Natural killer cell treated with Interleukin-12 subunit alpha and Interleukin-12 subunit beta and Interleukin-15 and Interleukin-18, amount 100 ng/mL, for 72 hours (primary cell): ENCODE measurements at regions not wholly inside any gene's neighbourhood (a gene's known extent, or its start where the extent isn't known, plus 50 kb on each side); places are given as distances from the start of the nearest gene placed in this dataset.
A peak's percentile ranks its signal among the peaks of the same experiment; 100 is the strongest.
"Not testable (repeated sequence)": the region's sequence is repeated elsewhere in the genome, so short reads cannot be mapped to it uniquely, and the experiment has no call there.

ENCODE experiments used
- ATAC-seq, 2 donors: fragments of 150-1000 bp; cut with Tn5 transposase in 1 of 2; sonication (Bioruptor Pico), chemical (Tn5 transposase) in 1 of 2; 2 replicates each; pipeline ENCODE4 v1.10.0; 2021
- DNase-seq: peaks from one replicate; pipeline ENCODE4 v3.0.0; 2022; ENCODE audit warnings: low spot score
- H3K27ac Mint-ChIP-seq, 2 donors: 1 replicate in 1 of 2; 2 replicates in 1 of 2; pipeline ENCODE4 v1.8.0; 2022; ENCODE audit warnings: mixed read lengths in 2 of 2, mild to moderate bottlenecking in 1 of 2, moderate library complexity in 1 of 2
- H3K27me3 Mint-ChIP-seq, 2 donors: 1 replicate in 1 of 2; 2 replicates in 1 of 2; pipeline ENCODE4 v1.8.0; 2022; ENCODE audit warnings: mixed read lengths in 2 of 2
- H3K36me3 Mint-ChIP-seq: one replicate; pipeline ENCODE4 v1.8.0; 2022; ENCODE audit warnings: mixed read lengths
- H3K4me1 Mint-ChIP-seq, 2 donors: 1 replicate in 1 of 2; 2 replicates in 1 of 2; pipeline ENCODE4 v1.8.0; 2022; ENCODE audit warnings: low read depth in 2 of 2, mixed read lengths in 2 of 2, mild to moderate bottlenecking in 1 of 2
- H3K4me3 Mint-ChIP-seq: one replicate; pipeline ENCODE4 v1.8.0; 2022; ENCODE audit warnings: mixed read lengths
- H3K9me3 Mint-ChIP-seq: 2 replicates; pipeline ENCODE4 v1.8.0; 2022; ENCODE audit warnings: mixed read lengths

- Mint-ChIP-seq H3K4me3 (no peak overlapping the region), H3K27me3 (peaks cover 0 to 6% of the 10 kb centered on the region in 2 donors), H3K9me3 (peaks cover 6% of the 10 kb centered on the region), H3K4me1 (no peaks in the 10 kb centered on the region), H3K36me3 (no peaks in the 10 kb centered on the region), H3K27ac (no peak overlapping the region)
- ATAC-seq (peak in 1 of 2 donors; percentile 11), DNase-seq (no peak)
Measured at GRCh38 chr2:14952400-14952963, 320.0 kb downstream of the LRATD1 start.

DNA sequence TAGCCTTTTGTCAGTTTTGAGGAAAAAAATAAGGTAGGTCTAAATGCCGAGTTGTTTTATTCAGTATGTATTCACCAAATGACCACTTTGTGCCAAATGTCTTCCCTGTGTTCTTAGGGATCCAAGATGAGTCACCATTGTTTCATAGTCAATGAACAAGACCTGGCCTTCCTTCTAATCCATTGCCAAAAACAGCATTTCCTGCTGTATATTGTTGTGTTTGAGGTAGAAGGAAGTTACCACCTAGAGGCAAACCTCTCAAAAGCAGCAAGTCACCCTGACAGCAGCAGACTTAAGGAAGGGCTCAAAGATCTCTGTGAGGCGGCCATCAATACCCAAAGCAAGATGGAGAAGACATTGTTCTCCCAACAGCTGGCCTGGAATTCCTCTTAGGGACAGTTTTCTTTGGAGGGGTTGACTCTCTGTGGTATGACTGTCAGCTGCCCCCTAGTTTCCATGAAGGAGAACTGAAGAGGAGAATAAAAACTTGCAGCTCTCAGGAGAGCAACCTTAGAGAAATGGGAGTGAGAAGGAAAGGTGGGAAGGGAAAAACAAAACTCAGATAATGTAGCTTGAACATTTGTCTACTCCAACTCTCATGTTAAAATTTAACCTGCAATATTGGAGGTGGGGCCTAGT lies 328.3 kb downstream of the LRATD1 start:
- H3K36me3 Mint-ChIP-seq: no peaks in the 10 kb centered on the region
- H3K9me3 Mint-ChIP-seq: peaks cover 8% of the 10 kb centered on the region
- H3K4me3 Mint-ChIP-seq: no peak overlapping the region
- H3K27ac Mint-ChIP-seq: no peak overlapping the region
- ATAC-seq: no peak
- no peaks in the 10 kb centered on the region for H3K4me1 Mint-ChIP-seq
- peaks cover 0 to 6% of the 10 kb centered on the region in 2 donors for H3K27me3 Mint-ChIP-seq
- no peak for DNase-seq

GRCh38 chr2:14967729-14968128 lies 335.2 kb downstream of the LRATD1 start:
- peaks cover 2 to 4% of the 10 kb centered on the region in 2 donors for H3K27me3 Mint-ChIP-seq
- no peak overlapping the region for H3K27ac Mint-ChIP-seq
- no peak for DNase-seq
- ATAC-seq: no peak
- H3K4me3 Mint-ChIP-seq: no peak overlapping the region
- H3K9me3 Mint-ChIP-seq: peaks cover 3% of the 10 kb centered on the region
- no peaks in the 10 kb centered on the region for H3K4me1 Mint-ChIP-seq
- H3K36me3 Mint-ChIP-seq: no peaks in the 10 kb centered on the region

- no peak overlapping the region for H3K27ac Mint-ChIP-seq
- peaks cover 4 to 16% of the 10 kb centered on the region in 2 donors for H3K27me3 Mint-ChIP-seq
- no peaks in the 10 kb centered on the region for H3K4me1 Mint-ChIP-seq
- H3K9me3 Mint-ChIP-seq: peaks cover 6% of the 10 kb centered on the region
- no peaks in the 10 kb centered on the region for H3K36me3 Mint-ChIP-seq
- no peak overlapping the region for H3K4me3 Mint-ChIP-seq
- ATAC-seq (no peak), DNase-seq (no peak)
Measured at GRCh38 chr2:14975381-14975780, 342.9 kb downstream of the LRATD1 start.

- no peak overlapping the region for H3K27ac Mint-ChIP-seq
- H3K36me3 Mint-ChIP-seq: no peaks in the 10 kb centered on the region
- ATAC-seq (no peak), DNase-seq (no peak)
- peaks cover 4 to 13% of the 10 kb centered on the region in 2 donors for H3K27me3 Mint-ChIP-seq
- no peaks in the 10 kb centered on the region for H3K4me1 Mint-ChIP-seq
- H3K9me3 Mint-ChIP-seq: peaks cover 4% of the 10 kb centered on the region
- H3K4me3 Mint-ChIP-seq: no peak overlapping the region
Measured at GRCh38 chr2:14977021-14977420, 344.5 kb downstream of the LRATD1 start.

DNA sequence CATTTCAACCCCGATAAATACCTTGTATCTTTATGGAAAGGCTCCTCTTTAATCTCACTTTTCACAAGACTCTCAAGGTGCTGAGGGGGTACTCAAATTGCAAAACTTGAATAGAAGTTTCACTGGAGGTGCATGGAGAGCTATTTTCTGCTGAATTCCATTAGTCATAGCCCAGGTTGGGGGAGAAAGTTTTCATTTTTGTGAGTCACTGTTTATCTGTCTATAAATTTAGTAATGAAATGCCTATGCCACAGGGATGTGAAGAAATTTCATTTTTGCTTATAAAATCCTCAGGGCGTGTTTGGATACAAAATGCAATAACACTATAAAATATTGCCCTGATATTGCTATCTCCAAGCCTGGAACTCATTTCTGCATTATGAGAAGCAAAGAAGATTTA lies 346.3 kb downstream of the LRATD1 start:
- H3K4me3 Mint-ChIP-seq: no peak overlapping the region
- no peak for ATAC-seq
- no peaks in the 10 kb centered on the region for H3K4me1 Mint-ChIP-seq
- no peak overlapping the region for H3K27ac Mint-ChIP-seq
- peaks cover 4% of the 10 kb centered on the region for H3K9me3 Mint-ChIP-seq
- DNase-seq: no peak
- H3K36me3 Mint-ChIP-seq: no peaks in the 10 kb centered on the region
- H3K27me3 Mint-ChIP-seq: peaks cover 4 to 21% of the 10 kb centered on the region in 2 donors

DNA sequence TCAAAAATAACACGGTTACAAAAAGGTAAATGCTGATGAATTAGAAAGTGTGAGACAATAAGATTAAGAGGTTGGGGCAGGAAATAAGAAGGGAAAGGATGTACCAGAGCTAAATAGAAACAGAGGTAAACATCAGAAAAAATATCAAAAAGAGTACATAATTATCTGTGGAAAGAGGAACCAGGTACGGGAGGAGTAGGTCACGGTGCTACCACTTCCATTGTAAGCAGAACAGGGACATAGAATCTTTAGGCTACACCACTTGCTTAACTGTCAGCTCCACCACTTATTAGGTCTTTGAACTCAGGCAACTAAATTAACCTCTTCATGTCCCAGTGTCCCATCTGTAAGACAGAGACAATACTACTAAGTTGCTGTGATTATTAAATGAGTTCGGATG lies 350.3 kb downstream of the LRATD1 start:
- ATAC-seq (no peak), DNase-seq (no peak)
- no peak overlapping the region for H3K27ac Mint-ChIP-seq
- no peaks in the 10 kb centered on the region for H3K4me1 Mint-ChIP-seq
- H3K27me3 Mint-ChIP-seq: peaks cover 6 to 24% of the 10 kb centered on the region in 2 donors
- H3K36me3 Mint-ChIP-seq: no peaks in the 10 kb centered on the region
- no peaks in the 10 kb centered on the region for H3K9me3 Mint-ChIP-seq
- no peak overlapping the region for H3K4me3 Mint-ChIP-seq

DNA sequence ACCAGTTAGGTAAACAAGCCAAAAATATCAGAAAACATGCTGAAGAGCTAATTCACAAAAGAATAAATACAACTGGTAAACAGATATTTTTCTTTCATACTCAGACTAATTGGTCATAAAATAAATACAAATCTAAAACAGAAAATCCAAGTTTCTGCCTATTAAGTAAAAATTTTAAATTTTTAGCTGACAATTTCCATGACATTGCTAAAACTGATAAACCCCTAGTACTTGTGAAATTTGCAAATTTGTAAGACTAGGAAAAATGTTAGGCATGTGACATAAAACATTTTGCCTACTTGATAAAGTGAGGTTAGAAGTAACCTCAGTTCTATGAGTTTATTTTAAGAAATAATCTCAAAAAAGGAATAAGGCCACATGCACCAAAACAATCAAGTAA lies 356.1 kb downstream of the LRATD1 start:
- H3K27ac Mint-ChIP-seq: no peak overlapping the region
- ATAC-seq (no peak), DNase-seq (no peak)
- no peak overlapping the region for H3K4me3 Mint-ChIP-seq
- H3K4me1 Mint-ChIP-seq: no peaks in the 10 kb centered on the region
- no peaks in the 10 kb centered on the region for H3K9me3 Mint-ChIP-seq
- H3K36me3 Mint-ChIP-seq: no peaks in the 10 kb centered on the region
- H3K27me3 Mint-ChIP-seq: peaks cover 4 to 19% of the 10 kb centered on the region in 2 donors

DNA sequence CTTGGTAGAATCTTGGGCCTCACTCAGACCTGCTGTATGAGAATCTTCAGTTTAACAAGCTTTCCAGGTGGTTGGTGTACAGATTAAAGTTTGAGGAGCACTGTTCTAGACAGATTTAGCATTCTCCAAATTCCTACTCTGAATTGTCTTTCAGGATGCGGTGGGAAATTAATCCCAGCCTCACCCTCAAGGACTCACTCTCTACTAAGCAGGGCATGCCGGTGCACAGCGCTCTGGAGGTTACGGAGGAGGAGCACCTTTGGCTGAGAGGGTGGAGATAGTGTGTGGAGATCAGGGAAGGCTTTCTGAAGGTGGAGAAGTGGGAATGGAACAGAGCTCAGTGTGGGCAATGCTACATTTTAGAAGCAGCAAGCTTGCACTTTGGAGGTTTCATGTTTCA lies 359.2 kb downstream of the LRATD1 start:
- Mint-ChIP-seq H3K27ac (no peak overlapping the region), H3K4me3 (no peak overlapping the region), H3K27me3 (peaks cover 0 to 6% of the 10 kb centered on the region in 2 donors), H3K36me3 (no peaks in the 10 kb centered on the region), H3K9me3 (no peaks in the 10 kb centered on the region), H3K4me1 (no peaks in the 10 kb centered on the region)
- DNase-seq: no peak
- ATAC-seq: no peak

DNA sequence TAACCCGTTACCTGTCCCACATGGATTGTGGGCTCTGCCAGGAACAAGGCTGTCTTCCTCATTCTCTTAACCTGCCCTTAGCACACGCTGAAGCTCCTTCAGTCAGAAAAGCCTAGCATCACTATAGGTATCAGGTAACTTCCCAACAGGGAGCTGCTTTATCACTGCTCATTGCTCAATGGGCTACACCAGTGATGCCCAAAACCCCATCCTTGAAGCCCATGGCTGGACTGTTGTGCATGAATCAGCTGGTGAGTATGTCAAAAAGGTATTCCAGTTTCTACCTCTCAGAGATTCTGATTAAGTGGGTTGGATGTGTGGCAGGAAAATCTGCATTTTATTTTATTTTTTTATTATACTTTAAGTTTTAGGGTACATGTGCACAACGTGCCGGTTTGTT lies 362.2 kb downstream of the LRATD1 start:
- Mint-ChIP-seq H3K4me3 (no peak overlapping the region), H3K27ac (no peak overlapping the region)

DNA sequence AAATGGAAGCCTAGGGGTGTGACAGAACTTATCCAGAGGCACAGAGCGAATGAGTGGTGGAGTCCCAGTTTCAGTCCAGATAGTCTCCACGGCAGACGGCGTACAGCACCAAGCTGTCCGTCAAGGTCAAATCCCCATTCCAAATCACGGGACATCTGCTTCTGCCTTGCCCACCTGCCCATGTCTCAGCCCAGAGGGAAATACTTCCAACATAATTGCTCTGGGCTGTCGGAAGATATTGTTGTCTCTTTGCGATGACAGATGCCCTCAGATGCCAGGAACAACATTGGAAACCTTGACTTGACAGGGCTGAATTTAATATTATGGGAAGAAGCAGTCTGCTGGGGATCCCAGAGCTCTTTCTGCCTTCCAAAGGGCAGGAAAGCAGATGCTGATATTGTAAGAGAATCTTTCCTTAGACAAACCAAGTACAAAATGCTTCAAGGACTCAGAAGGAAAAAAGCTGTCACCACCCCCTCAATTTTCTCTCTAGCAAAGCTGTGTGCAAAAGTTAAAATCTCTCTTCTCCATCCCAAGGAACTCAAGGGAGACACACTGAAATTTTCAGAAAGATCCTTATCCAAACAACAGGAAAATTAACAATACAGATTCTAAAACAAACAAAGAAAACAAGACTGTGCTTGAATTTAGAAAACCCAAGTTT lies 364.0 kb downstream of the LRATD1 start:
- no peaks in the 10 kb centered on the region for H3K27me3 Mint-ChIP-seq
- no peak overlapping the region for H3K27ac Mint-ChIP-seq
- DNase-seq (no peak), ATAC-seq (no peak)
- no peaks in the 10 kb centered on the region for H3K4me1 Mint-ChIP-seq
- no peaks in the 10 kb centered on the region for H3K36me3 Mint-ChIP-seq
- H3K4me3 Mint-ChIP-seq: no peak overlapping the region
- no peaks in the 10 kb centered on the region for H3K9me3 Mint-ChIP-seq

More for the DNA sequence above, 362.2 kb downstream of the LRATD1 start:
- Mint-ChIP-seq H3K9me3 (no peaks in the 10 kb centered on the region), H3K4me1 (no peaks in the 10 kb centered on the region), H3K36me3 (no peaks in the 10 kb centered on the region), H3K27me3 (no peaks in the 10 kb centered on the region)
- no peak for ATAC-seq
- no peak for DNase-seq

DNA sequence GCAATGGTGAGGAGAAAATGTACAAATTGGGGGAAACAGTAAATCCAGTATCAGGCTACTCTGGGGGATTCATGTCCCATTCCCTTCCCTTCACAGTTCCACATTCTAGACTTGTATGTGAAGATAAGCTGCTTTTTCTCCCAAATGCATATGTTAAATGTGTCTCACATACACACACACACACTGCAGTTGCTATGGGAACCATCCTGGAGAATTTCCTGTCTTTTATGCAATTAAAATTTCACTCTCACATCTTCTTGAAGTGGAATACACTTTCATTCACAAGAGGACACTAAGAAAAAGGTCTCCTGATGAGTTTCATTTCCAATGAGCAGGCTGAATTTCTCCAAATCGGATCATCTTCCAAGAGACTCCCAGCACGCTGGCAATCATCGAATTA lies 366.0 kb downstream of the LRATD1 start:
- DNase-seq (no peak), ATAC-seq (no peak)
- Mint-ChIP-seq H3K27ac (no peak overlapping the region), H3K4me3 (no peak overlapping the region), H3K36me3 (no peaks in the 10 kb centered on the region), H3K9me3 (no peaks in the 10 kb centered on the region), H3K4me1 (no peaks in the 10 kb centered on the region), H3K27me3 (no peaks in the 10 kb centered on the region)

GRCh38 chr2:14999114-14999661 lies 366.7 kb downstream of the LRATD1 start:
- ATAC-seq: no peak
- Mint-ChIP-seq H3K9me3 (no peaks in the 10 kb centered on the region), H3K4me1 (no peaks in the 10 kb centered on the region), H3K27me3 (no peaks in the 10 kb centered on the region), H3K36me3 (no peaks in the 10 kb centered on the region), H3K27ac (no peak overlapping the region), H3K4me3 (no peak overlapping the region)
- DNase-seq: no peak

DNA sequence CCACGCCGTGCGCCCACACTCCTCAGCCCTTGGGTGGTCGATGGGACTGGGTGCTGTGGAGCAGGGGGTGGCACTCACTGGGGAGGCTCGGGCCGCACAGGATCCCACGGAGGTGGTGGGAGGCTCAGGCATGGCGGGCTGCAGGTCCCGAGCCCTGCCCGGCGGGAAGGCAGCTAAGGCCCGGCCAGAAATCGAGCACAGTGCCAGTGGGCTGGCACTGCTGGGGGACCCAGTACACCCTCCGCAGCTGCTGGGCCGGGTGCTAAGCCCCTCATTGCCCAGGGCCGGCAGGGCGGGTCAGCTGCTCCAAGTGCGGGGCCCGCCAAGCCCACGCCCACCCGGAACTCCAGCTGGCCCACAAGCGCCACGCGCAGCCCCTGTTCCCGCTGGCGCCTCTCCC lies 370.0 kb downstream of the LRATD1 start:
- not testable (repeated sequence) for H3K9me3 Mint-ChIP-seq, ATAC-seq, H3K27ac Mint-ChIP-seq, H3K27me3 Mint-ChIP-seq, H3K4me3 Mint-ChIP-seq, DNase-seq, H3K4me1 Mint-ChIP-seq, H3K36me3 Mint-ChIP-seq
